HG02642 (cell line): ENCODE measurements at regions not wholly inside any gene's neighbourhood (a gene's known extent, or its start where the extent isn't known, plus 50 kb on each side); places are given as distances from the start of the nearest gene placed in this dataset.
"Not testable (repeated sequence)": the region's sequence is repeated elsewhere in the genome, so short reads cannot be mapped to it uniquely, and the experiment has no call there.

Source experiments
- ATAC-seq: cut with Tn5 transposase; IDR thresholded peaks from one replicate; pipeline ENCODE4 v1.9.1; 2021; ENCODE audit warnings: mild to moderate bottlenecking; ENCODE audit not compliant: unreplicated experiment, poor library complexity

DNA sequence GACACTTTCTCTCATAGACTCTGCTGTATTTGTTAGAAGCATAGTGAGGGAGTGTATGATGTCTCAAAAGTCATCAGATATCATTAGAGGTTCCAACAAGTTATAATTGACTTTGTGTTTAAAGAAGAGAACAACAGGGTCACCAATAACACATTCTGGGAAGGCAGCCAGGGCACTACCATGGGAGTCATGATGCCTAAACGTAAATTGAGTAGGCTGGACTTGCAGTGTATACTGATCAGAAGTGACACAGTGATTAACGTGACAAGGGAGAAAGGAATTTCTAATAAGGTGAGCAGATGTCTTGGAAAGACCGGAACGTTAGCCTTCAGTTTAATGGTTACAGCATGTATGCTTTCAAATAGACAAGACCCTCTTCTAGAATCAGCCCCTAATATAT lies 973.2 kb downstream of the NCAM2 start:
- no peak for ATAC-seq

- no peak for ATAC-seq
Measured at GRCh38 chr21:21973806-21974205, 975.6 kb downstream of the NCAM2 start.

GRCh38 chr21:21996891-21997290 lies 998.7 kb downstream of the NCAM2 start:
- ATAC-seq = no peak

DNA sequence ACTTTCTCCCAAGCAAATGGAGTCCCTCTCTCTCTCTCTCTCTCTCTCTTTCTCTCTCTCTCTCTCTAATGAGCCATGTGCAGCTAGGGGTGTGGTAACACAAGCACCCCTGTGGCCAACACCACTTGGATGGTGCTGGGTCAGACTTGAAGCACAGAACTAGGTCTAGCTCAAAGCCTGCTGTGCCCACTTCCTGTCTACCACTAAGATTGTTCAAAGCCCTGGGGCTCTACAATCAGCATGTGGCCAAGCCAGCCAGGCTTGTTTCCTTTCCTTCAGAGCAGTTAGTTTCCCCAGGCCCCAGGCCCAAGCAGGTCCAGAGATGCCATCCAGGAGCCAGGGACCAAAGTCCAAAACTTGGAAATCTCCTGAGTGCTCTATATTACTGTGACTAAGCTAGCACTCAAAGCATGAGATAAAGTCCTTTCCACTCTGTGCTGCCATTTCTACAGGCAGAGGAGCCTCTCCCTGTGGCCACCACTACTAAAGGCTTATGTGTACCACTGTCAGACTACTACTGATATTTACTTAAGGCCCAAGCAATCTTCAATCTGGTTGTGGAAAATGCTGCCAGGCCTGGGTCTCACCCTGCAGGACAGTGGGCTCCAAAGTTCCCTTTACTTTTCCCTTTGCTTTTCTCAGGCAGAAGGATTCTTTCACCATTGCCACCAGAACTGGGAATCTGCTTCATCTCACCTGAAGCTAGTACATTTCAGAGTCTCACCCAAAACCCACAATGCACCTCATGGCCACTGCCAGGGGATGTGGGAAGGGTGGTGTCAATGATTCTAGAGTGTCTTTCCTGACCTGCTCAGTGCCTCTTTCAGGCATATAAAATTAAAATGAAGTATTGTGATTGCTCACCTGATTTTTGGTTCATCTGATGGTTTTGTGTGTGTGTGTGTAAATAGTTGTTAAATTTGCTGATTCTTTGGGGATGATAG lies 999.5 kb downstream of the NCAM2 start:
- ATAC-seq = no peak

DNA sequence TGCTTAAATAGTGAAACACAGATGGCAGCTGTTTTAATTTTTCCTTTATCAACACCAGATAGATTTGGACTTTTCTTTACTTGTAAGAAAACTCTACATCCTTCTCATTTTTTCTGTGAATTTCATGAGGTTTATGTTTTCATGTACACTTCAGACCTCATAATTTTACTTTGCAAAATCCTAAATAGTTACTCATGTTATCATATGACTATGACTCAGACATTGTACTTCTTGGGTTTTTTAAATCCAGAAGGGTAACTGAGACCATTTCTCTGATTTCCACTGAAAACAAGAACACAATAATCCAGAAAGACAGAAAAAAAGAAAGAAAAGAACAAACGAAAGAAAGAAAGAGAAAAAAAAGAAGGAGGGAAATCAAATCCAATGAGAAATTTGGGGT lies 1021.6 kb downstream of the NCAM2 start:
- ATAC-seq = no peak

GRCh38 chr21:22020221-22020620 lies 1022.0 kb downstream of the NCAM2 start:
- ATAC-seq = no peak

DNA sequence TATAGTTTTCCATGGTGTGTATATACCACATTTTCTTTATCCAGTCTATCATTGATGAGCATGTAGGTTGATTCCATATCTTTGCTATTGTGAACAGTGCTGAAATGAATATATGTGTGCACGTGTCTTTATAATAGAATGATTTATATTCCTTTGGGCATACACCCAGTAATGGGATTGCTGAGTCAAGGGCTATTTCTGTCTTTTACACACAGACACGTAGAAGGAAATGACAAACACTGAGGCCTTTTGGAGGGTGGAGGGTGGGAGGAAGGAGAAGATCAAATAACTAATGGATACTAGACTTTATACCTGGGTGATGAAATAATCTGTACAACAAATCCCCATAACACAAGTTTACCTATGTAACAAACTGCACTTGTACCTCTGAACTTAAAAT lies 1025.7 kb downstream of the NCAM2 start:
- ATAC-seq = not testable (repeated sequence)

GRCh38 chr21:22044431-22044830 lies 1046.2 kb downstream of the NCAM2 start:
- ATAC-seq = no peak

- ATAC-seq = no peak
Measured at GRCh38 chr21:22046576-22046975, 1048.4 kb downstream of the NCAM2 start.

GRCh38 chr21:22056904-22057303 lies 1058.7 kb downstream of the NCAM2 start:
- no peak for ATAC-seq

GRCh38 chr21:22062472-22063139 lies 1064.4 kb downstream of the NCAM2 start:
- no peak for ATAC-seq

GRCh38 chr21:22063140-22063539 lies 1064.9 kb downstream of the NCAM2 start:
- no peak for ATAC-seq

DNA sequence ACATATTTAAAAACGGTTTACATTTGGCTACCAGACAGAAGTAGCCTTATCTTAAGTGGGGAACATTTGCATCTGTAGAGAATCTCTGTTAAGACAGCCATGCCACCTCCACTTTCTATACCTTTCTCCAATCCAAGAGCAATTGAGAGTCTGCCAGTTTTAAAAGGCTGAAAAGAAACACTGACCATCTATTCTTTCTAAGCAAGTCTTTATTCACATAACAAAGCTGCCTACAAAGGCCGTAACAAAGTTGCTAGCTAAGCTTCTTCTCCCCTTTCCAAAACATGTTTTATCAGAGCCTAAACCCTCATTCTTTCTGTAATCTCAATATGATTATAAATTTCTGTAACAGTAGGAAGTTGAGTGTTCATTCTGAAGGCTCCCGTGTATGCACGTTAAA lies 1078.3 kb downstream of the NCAM2 start:
- ATAC-seq = no peak

GRCh38 chr21:22083899-22084298 lies 1085.7 kb downstream of the NCAM2 start:
- no peak for ATAC-seq

GRCh38 chr21:22096314-22096713 lies 1098.1 kb downstream of the NCAM2 start:
- no peak for ATAC-seq

DNA sequence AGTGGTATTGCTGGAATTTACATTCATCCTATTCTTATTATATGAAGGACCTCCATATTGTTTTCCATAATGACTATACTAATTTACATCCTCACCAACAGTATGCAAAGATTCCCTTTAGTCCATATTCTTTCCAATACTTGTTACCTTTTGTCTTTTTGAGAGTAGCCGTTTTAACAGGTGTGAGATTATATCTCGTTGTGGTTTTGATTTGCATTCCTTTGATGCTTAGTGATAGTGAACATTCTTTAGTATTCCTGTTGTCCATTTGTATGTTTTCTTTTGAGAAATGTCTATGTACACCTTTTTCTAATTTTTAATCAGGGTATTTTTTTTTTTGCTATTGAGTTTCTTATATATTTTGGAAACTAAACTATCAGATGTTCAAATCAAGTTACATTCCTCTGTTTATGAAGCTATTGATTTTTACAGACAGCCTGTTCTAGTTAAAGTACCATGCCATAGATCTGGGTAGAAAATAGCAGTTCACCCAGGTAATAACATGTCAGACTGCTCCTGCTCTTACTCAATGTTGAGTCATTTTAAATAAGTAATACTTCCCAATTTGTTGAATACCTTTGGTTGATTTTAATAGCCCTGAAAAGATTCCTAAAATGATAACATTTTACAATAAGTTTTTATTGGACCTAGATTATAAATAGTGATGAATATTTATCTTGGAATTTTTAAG lies 1108.7 kb downstream of the NCAM2 start:
- ATAC-seq = no peak

DNA sequence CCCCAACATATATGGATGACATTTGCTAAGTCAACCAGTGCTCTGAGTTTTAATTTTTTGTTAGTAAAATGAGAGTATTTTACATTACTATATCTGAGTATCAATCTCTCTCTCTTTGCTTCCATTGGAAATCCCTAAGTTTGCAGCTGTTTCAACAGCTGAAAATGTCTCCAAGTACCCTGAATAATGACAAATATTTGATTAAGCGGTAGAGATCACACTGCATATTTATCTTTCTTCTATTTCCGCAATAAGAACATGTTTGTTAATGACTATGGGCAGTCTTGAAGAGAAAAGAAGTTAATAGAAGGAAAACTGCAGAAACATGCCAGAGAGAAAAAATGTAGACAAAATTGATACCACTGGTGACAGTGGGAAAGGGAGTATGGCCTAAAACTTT lies 1117.5 kb downstream of the NCAM2 start:
- ATAC-seq = no peak

DNA sequence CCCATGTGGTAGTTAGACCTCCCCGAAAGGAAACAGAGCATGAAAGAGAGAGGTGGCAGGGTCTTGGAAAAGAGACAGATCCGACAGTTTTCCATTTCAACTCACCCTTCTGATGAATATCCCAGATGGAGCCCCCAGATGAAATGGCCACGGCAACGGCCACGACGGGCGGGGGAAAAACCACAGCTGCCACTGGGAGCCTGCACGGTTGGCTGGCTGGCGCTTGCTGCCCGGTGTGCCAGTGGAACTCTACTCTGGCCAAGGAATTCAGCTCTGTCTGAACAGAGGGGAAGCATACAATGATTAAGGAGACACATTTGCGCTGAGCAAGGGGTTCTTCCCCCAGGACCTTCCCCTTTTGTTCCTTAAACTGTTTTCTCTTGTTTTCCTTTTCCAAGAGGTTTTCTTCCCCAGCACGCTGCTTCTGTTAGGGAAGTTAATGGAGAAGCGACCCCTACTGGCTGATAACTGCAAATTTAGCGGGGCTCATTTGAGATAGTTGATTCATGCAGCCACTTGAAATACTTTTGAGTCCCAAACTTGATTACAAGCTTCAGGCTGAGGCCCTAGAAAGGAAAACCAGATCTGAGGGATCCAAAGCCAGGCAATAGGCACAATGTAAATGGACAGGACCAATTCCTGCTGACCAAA lies 1122.5 kb downstream of the NCAM2 start:
- no peak for ATAC-seq

DNA sequence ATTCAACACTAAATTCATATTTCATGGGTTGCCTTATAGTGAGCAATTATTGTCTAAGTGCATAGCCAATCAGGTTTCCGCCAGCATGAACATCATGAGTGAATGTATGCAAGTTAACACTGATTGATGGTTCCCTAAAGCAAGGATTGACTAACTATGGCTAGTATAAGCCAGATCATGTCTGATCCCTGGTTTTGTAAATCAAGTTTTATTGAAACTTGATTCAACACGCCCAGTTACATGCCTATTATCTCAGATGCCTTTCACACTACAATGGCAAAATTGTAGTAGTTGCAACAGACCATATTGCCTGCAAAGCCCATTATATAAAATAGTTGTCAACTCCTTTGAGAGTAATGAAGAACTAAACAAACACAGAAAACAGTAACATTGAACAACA lies 1127.4 kb downstream of the NCAM2 start:
- ATAC-seq = no peak

DNA sequence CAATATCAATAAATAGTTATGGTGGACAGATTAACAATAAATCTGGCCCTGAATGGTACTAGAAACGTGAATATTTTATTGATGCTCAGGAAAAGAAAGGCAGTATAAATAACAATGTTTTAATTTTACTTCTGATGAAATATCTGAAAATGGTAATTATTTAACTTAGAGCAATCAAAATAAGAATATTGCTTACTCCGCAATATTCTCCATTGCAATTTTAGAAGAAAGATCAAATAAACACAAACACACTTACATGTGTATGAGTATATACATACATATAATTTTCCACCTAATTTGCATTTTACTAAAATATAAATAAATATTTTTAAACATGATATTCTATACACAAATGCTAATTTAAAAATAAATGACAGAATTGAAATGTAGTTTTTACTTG lies 1130.5 kb downstream of the NCAM2 start:
- ATAC-seq = no peak
